ENCODE measurements at regions not wholly inside any gene's neighbourhood (a gene's known extent, or its start where the extent isn't known, plus 50 kb on each side); places are given as distances from the start of the nearest gene placed in this dataset.

- TF ChIP-seq BCLAF1 (IDR thresholded peaks at IDR 0.05) (no peak), TCF12 (IDR thresholded peaks at IDR 0.05; ENCODE audit: low read depth, low read length) (no peak), NFXL1 (IDR thresholded peaks at IDR 0.05; ENCODE audit: borderline replicate concordance) (no peak), E2F4 (IDR thresholded peaks at IDR 0.05; ENCODE audit: low read depth, low read length) (no peak), POLR2A (IDR thresholded peaks at IDR 0.05; ENCODE audit: low read depth, low read length) (no peak), LARP7 (IDR thresholded peaks at IDR 0.05) (no peak), PRDM15 (CRISPR knock-in tag; IDR thresholded peaks at IDR 0.05) (no peak), SIN3A (IDR thresholded peaks at IDR 0.05; ENCODE audit: low read depth, low read length) (no peak)
Measured at GRCh38 chr7:53965716-53966115, 576.5 kb upstream of the VSTM2A start (continued).

Data from GM12878 (cell line).